Fibroblast of skin of right quadriceps (primary cell): ENCODE measurements at regions not wholly inside any gene's neighbourhood (a gene's known extent, or its start where the extent isn't known, plus 50 kb on each side); places are given as distances from the start of the nearest gene placed in this dataset.
A peak's percentile ranks its signal among the peaks of the same experiment; 100 is the strongest.
"Not testable (repeated sequence)": the region's sequence is repeated elsewhere in the genome, so short reads cannot be mapped to it uniquely, and the experiment has no call there.

Experiments
- DNase-seq: peaks from one replicate; pipeline ENCODE4 v3.0.0-alpha.2; 2013

GRCh38 chr21:18970941-18971340, 567.4 kb upstream of the TMPRSS15 start:
- no peak for DNase-seq

DNA sequence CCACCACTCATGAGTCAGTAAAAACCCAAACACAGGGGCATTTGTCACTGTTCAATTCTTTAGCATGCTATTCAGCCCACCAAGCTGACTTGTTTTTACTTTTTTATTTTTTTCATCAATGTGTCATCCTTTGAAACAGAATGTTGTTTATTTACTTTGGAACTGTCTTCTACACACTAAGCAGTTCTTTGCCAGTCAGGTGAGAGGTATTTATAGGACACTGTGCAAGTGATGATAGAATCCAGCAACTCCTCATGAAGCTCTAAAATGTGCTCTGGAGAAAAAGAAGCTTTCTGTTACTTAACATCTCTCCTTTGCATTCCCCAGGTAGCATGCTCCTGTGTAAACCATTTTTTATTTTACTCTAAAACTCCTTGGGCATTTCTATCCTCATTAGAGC, 582.0 kb upstream of the TMPRSS15 start:
- no peak for DNase-seq

DNA sequence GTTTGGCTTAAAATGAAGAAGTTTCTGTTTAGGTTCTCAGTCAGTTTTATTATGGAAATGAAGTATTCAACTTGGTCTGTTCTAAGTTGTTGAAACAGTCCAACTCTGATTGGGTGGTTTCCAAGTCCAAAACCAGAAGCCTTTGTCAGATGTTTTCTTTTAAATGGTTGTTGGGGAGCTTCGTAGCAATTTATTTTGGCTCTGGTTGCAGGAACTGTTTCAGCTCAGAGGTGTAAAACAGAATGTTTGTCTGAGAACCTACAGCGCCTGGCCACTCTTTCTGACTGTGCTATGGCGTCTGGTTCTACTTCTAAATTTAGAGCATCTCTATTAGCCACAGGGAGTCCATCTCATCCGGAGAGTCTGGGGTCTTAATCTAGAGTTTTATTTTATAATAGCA, 582.6 kb upstream of the TMPRSS15 start:
- DNase-seq: no peak

- no peak for DNase-seq
These were observed 584.0 kb upstream of the TMPRSS15 start for GRCh38 chr21:18987520-18988026.

DNA sequence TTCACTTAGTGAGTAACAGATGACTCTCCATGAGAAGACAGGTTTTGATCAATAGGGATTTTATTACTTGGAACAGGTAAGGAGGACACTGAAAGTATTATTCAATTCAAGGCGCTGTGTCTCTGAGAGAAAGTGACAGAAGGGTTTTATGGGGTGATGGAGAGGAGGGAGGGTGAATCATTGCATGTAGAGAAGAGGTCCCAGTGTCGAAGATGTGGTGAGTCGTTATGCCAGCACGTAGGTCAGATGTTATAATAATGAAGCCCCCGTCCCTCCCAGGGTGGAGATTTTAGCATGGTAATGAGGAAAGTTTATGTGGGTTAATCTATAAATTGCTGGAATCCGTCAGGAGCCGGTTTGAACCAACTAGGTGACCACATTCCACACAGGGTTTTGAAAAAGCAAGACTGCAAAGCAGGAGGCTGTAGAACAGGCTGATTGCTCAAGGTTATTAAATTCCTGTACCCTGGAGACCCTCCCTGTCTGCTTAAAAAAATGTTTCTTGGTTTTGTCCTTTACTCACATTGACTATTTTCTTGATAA, 586.4 kb upstream of the TMPRSS15 start:
- no peak for DNase-seq

DNA sequence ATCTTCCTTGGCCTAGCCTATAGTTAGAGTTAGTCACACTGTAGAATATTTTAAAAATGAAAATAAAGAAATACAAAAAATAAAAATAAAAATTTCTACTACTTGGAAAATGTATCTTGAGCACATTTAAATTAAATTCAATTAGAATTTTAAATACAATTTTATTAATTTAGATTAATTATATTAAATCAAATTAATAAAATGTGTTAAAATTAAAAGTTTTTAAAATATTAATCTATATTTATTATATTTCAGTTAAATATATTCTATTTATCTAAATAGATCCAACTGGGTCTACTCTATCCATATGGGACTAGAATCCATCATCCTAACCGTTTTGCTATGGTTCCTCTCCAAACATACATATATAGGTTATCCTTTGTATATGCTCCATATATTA, 588.3 kb upstream of the TMPRSS15 start:
- no peak for DNase-seq

DNA sequence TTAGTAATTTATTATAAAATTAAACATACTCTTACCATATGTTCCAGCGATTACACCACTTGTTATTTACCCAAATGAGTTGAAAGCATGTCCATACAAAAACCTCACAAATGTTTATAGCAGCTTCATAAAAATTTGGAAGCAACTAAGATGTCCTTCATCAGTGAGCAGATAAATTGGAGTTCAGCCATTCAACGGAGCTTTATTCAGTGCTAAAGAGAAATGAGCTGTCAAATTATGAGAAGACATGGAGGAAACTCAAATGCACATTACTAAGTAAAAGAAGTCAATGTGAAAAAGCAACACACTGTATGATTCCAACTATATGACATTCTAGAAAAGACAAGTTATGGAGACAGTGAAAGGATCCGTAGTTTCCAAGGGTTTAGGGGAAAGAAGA, 606.7 kb upstream of the TMPRSS15 start:
- no peak for DNase-seq

GRCh38 chr21:19010996-19011395, 607.4 kb upstream of the TMPRSS15 start:
- DNase-seq: no peak

- no peak for DNase-seq
These were observed 607.9 kb upstream of the TMPRSS15 start for GRCh38 chr21:19011451-19011850.

DNA sequence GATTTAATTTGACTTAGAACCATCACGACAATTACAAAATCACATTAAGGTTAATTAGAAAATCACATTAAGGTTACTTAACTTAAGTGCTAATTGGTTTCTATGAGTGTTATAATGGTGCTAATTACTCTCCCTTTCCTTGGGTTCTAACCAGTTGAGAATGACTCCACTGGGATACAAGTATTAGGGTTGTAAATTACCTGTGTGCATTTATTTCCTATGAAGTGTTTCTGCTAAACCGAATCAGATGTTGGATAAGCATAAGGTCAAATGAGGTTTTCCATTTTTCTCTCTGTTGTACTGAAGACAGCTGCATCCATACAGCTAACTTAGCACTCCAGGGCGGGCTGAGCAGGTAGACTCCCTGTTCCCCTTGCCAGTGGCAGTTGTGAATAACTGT, 610.3 kb upstream of the TMPRSS15 start:
- DNase-seq: no peak

DNA sequence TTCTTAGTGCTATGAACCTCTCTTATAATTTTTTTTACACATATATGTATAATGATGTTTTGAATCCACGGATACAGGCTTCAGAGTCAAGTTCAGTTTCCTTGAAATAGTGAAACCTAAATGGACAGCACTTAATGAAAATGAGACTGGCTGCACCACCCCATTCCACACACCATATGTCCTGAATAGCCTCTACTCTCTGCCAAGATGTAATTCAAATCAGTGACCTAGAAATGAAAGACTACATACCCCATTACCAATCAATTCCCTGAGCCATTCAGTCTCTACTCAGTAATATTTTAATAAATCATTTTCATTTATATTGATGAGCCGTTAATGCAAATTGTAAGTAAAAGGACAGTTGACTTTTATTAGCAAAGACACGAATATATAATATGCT, 614.9 kb upstream of the TMPRSS15 start:
- DNase-seq: no peak

DNA sequence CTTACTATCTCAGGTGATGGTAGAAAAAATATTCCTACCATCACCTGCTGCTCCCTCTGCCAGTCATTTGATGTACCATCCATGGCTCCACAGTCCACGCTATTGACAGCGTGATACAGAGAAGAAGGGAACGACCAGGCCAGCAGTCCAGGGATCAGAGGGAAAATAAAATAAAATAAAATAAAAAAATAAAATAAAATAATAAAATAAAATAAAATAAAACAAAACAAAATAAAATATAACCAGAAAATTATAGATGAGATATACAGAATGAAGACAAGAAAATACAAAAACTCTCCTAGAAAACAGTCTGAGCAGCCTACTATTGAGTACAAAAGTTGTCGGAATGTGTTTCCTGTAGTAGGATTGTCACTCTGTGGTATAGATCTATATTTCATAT, 619.4 kb upstream of the TMPRSS15 start:
- DNase-seq: no peak

- no peak for DNase-seq
These were observed 623.3 kb upstream of the TMPRSS15 start for GRCh38 chr21:19026911-19027310.

DNA sequence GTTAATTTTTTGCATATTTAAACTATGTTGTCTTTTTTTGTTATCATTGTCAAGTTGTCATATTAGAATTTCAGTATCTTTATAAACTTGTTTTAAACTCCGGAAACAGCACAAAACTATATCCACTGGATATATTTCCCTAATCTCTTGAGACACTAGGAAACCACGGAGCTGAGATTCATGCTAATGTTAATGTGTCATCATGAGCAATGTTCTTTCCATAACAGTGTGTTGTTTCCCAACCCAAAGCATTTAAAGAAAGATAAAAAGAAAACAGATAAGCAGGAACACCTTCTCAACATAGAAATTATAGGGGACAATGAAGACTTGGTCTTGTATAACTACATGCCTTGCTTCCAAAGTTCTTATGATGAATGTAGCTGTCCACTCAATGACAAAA, 626.2 kb upstream of the TMPRSS15 start:
- no peak for DNase-seq

DNA sequence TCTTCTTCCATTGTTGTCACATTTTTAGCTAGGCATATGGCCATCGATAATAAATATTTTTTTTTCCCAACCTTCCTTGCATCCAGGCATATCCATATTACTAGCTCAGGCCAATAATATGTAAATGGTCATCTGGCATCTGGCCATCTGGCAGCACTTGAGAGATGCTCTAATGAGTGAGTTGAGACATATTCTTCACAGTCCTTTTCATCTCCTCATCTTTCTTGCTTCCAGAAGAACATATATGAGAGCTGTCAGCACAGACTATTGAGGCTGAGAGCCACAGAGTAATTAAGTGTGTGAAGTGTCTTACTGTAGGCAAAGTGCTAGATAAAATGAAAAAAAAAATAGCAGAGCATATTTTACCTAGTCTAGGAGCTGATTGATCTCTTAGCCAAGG, 628.4 kb upstream of the TMPRSS15 start:
- DNase-seq: no peak

GRCh38 chr21:19034041-19034440, 630.5 kb upstream of the TMPRSS15 start:
- peak; percentile 2 for DNase-seq

DNA sequence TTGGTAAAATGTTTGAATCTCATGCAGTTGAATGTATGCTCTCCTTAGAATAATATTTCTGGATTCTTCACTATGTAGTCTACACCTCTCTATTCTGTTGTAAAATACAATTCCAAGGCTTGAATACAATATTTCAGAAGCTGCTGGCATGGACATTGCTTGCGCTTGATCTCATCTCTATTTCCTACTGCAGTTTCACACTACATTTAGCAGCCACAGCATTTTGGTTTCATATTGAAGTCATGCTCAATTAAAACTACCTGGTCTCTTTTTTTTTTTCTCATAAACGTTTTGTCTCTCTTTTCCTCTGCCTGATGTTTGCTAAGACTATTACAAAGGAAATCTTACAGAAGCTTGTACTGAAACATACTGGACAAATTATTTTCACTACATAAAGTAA, 631.0 kb upstream of the TMPRSS15 start:
- DNase-seq: no peak

GRCh38 chr21:19045876-19046275, 642.3 kb upstream of the TMPRSS15 start:
- no peak for DNase-seq

GRCh38 chr21:19048098-19048672, 644.6 kb upstream of the TMPRSS15 start:
- no peak for DNase-seq

- DNase-seq: no peak
These were observed 646.0 kb upstream of the TMPRSS15 start for GRCh38 chr21:19049567-19049966.

GRCh38 chr21:19065164-19065563, 661.6 kb upstream of the TMPRSS15 start:
- no peak for DNase-seq

DNA sequence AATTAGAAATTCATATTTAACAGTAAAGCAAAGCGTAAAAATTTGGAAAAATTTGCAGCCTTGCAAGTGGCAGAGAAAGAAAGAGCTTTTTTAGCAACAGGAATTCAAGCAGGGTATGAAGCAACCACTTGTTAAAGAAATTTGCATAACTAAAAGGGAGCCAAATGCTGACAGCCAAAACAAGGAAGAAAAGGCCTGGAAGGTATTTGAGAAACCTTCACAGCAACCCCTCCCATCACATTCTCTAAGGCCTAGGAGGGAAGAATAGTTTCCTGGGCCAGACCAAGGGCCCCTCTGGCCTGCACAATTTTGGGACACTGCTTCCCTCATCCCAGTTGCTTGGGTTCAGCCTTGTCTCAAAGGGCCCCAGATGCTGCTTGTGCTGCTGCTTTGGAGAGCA, 672.4 kb upstream of the TMPRSS15 start:
- no peak for DNase-seq

DNA sequence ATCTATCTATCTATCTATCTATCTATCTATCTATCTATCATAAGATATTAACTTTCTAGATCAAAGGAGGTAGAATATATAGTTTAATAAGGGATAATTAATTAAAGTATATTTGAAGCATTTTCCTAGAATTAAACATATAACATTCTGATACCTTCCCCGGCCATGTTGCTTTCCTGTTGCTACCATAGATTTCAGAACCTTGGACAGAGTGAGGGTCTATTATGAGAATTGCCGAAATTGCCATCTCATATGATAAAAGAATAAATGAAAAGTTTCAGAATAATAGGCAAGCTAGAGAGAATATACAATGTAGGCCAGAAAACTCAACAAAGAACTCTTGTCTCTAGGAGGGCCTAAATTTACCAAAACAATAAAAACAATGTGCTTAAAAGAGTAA, 706.1 kb upstream of the TMPRSS15 start:
- no peak for DNase-seq

DNA sequence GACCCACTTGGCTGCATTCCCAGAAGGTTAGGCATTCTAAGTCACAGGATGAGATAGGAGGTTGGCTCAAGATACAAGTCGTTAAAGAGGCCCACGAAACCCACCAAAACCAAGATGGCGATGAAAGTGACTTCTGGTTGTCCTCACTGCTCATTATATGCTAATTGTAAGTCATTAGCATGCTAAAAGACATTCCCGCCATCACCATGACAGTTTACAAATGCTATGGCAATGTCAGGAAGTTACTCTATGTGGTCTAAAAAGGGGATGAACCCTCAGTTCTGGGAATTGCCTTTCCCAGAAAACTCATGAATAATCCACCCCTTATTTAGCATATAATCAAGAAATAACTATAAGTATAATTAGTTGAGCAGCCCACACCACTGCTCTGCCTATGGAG, 715.7 kb upstream of the TMPRSS15 start:
- not testable (repeated sequence) for DNase-seq

- no peak for DNase-seq
These were observed 717.0 kb upstream of the TMPRSS15 start for GRCh38 chr21:19120591-19120990.
